Loucy (cell line): ENCODE measurements at regions not wholly inside any gene's neighbourhood (a gene's known extent, or its start where the extent isn't known, plus 50 kb on each side); places are given as distances from the start of the nearest gene placed in this dataset.
"Not testable (repeated sequence)": the region's sequence is repeated elsewhere in the genome, so short reads cannot be mapped to it uniquely, and the experiment has no call there.

Source experiments
- H2AFZ ChIP-seq: fragments of 200-600 bp; sonication (generic); 2 replicates; pipeline ENCODE4 v1.6.0; 2016; ENCODE audit warnings: antibody characterized with exemption, mild to moderate bottlenecking, low read length, moderate library complexity
- H3F3A ChIP-seq: fragments of 200-600 bp; 2 replicates; pipeline ENCODE4 v1.6.0; 2016; ENCODE audit warnings: antibody characterized with exemption, low read depth, mild to moderate bottlenecking
- H3K27me3 ChIP-seq: fragments of 200-600 bp; sonication (generic); 2 replicates; pipeline ENCODE4 v1.6.1; 2014; ENCODE audit warnings: low read length, mild to moderate bottlenecking; ENCODE audit not compliant: insufficient read depth, poor library complexity, severe bottlenecking
- H3K36me3 ChIP-seq: fragments of 200-600 bp; sonication (generic); 2 replicates; pipeline ENCODE4 v1.6.1; 2016; ENCODE audit warnings: low read length; ENCODE audit not compliant: insufficient read depth
- H3K4me1 ChIP-seq: fragments of 200-600 bp; sonication (generic); 2 replicates; pipeline ENCODE4 v1.5.1; 2014; ENCODE audit warnings: low read length, mild to moderate bottlenecking; ENCODE audit not compliant: insufficient read depth, poor library complexity, severe bottlenecking
- H3K4me2 ChIP-seq: fragments of 200-600 bp; sonication (generic); 2 replicates; pipeline ENCODE4 v1.6.0; 2014; ENCODE audit warnings: antibody characterized with exemption, low read length, low read depth, mild to moderate bottlenecking; ENCODE audit not compliant: poor library complexity, severe bottlenecking
- H3K4me3 ChIP-seq: fragments of 200-600 bp; sonication (generic); 2 replicates; pipeline ENCODE4 v1.5.1; 2014; ENCODE audit warnings: low read length, mild to moderate bottlenecking, mixed read lengths; ENCODE audit not compliant: poor library complexity, severe bottlenecking
- H3K79me2 ChIP-seq: fragments of 200-600 bp; sonication (generic); 2 replicates; pipeline ENCODE4 v1.6.1; 2014; ENCODE audit warnings: low read length; ENCODE audit not compliant: insufficient read depth
- H3K9ac ChIP-seq: fragments of 200-600 bp; sonication (generic); 2 replicates; pipeline ENCODE4 v1.6.0; 2014; ENCODE audit warnings: mild to moderate bottlenecking, low read depth, low read length, moderate library complexity; ENCODE audit not compliant: poor library complexity, severe bottlenecking
- H3K9me2 ChIP-seq: fragments of 200-600 bp; sonication (generic); replicated peaks from 2 replicates; pipeline ENCODE4 v1.6.1; 2016; ENCODE audit warnings: low read depth, low read length, mixed read lengths
- H3K9me3 ChIP-seq: fragments of 200-600 bp; sonication (generic); 2 replicates; pipeline ENCODE4 v1.6.1; 2014; ENCODE audit warnings: mild to moderate bottlenecking, antibody characterized with exemption, low read length, low read depth; ENCODE audit not compliant: insufficient read depth
- H4K20me1 ChIP-seq: fragments of 200-600 bp; sonication (generic); 2 replicates; pipeline ENCODE4 v1.6.0; 2014; ENCODE audit warnings: antibody characterized with exemption, low read length, mild to moderate bottlenecking; ENCODE audit not compliant: insufficient read depth, poor library complexity, severe bottlenecking
- CTCF ChIP-seq: fragments of 200-600 bp; sonication (generic); conservative IDR thresholded peaks from 2 replicates; pipeline ENCODE4 v1.5.1; 2014; ENCODE audit warnings: mild to moderate bottlenecking, antibody characterized with exemption, low read length
- EZH2phosphoT487 ChIP-seq: fragments of 200-600 bp; IDR thresholded peaks from 2 replicates; pipeline ENCODE4 v1.6.1; 2018; ENCODE audit warnings: antibody characterized with exemption, mild to moderate bottlenecking, moderate library complexity, borderline replicate concordance

- no peak for TF ChIP-seq CTCF
- TF ChIP-seq EZH2phosphoT487, result no peak
- Histone ChIP-seq H4K20me1 (no peaks in the 10 kb centered on the region), H3K4me3 (no peak overlapping the region), H2AFZ (no peak overlapping the region), H3K4me1 (no peaks in the 10 kb centered on the region), H3K36me3 (no peaks in the 10 kb centered on the region), H3K9me2 (no peaks in the 10 kb centered on the region), H3F3A (no peaks in the 10 kb centered on the region), H3K9ac (no peak overlapping the region), H3K79me2 (no peaks in the 10 kb centered on the region), H3K4me2 (no peak overlapping the region), H3K9me3 (no peaks in the 10 kb centered on the region), H3K27me3 (no peaks in the 10 kb centered on the region)
These were observed 117.2 kb downstream of the HNMT start for GRCh38 chr2:138081225-138082073.

GRCh38 chr2:138084206-138084605 is 119.9 kb downstream of the HNMT start:
- H3K27me3 ChIP-seq, result no peaks in the 10 kb centered on the region
- TF ChIP-seq CTCF (no peak), EZH2phosphoT487 (no peak)
- no peak overlapping the region for H3K4me3 ChIP-seq
- H3K4me2 ChIP-seq, result no peak overlapping the region
- H3F3A ChIP-seq, result no peaks in the 10 kb centered on the region
- H4K20me1 ChIP-seq, result no peaks in the 10 kb centered on the region
- H3K79me2 ChIP-seq, result no peaks in the 10 kb centered on the region
- no peak overlapping the region for H3K9ac ChIP-seq
- H3K4me1 ChIP-seq, result no peaks in the 10 kb centered on the region
- no peaks in the 10 kb centered on the region for H3K36me3 ChIP-seq
- H3K9me3 ChIP-seq, result no peaks in the 10 kb centered on the region
- no peaks in the 10 kb centered on the region for H3K9me2 ChIP-seq
- no peak overlapping the region for H2AFZ ChIP-seq

GRCh38 chr2:138085441-138085840 is 121.2 kb downstream of the HNMT start:
- H3K4me3 ChIP-seq, H3F3A ChIP-seq, H3K4me1 ChIP-seq, H3K36me3 ChIP-seq, H3K4me2 ChIP-seq, H3K9me3 ChIP-seq, H3K79me2 ChIP-seq, H4K20me1 ChIP-seq, H3K9ac ChIP-seq, H3K27me3 ChIP-seq, H3K9me2 ChIP-seq, H2AFZ ChIP-seq: not testable (repeated sequence)

- H3K79me2 ChIP-seq, result no peaks in the 10 kb centered on the region
- no peak overlapping the region for H3K4me3 ChIP-seq
- H3K4me2 ChIP-seq, result no peak overlapping the region
- no peaks in the 10 kb centered on the region for H3K27me3 ChIP-seq
- H3K9me2 ChIP-seq, result no peaks in the 10 kb centered on the region
- H4K20me1 ChIP-seq, result no peaks in the 10 kb centered on the region
- H2AFZ ChIP-seq, result no peak overlapping the region
- no peaks in the 10 kb centered on the region for H3K4me1 ChIP-seq
- H3F3A ChIP-seq, result no peaks in the 10 kb centered on the region
- no peak overlapping the region for H3K9ac ChIP-seq
- TF ChIP-seq CTCF (no peak), EZH2phosphoT487 (no peak)
- H3K36me3 ChIP-seq, result no peaks in the 10 kb centered on the region
- H3K9me3 ChIP-seq, result no peaks in the 10 kb centered on the region
These were observed 122.3 kb downstream of the HNMT start for GRCh38 chr2:138086576-138086975.
